Cardiac fibroblast (primary cell): ENCODE measurements at regions not wholly inside any gene's neighbourhood (a gene's known extent, or its start where the extent isn't known, plus 50 kb on each side); places are given as distances from the start of the nearest gene placed in this dataset.

Experiments used
- DNase-seq, 2 donors: peaks; one replicate each; pipeline versions ENCODE4 v3.0.0 to v3.0.0-alpha.2; 2010; ENCODE audit warnings: low read depth in 2 of 2
- H3K4me3 ChIP-seq, 2 donors: replicated peaks in 1 of 2; 1 replicate in 1 of 2; 2 replicates in 1 of 2; pipeline ENCODE4 v1.5.1; 2011; ENCODE audit warnings: low read depth in 2 of 2, low read length in 2 of 2, mild to moderate bottlenecking in 2 of 2, moderate library complexity in 1 of 2
- TF ChIP-seq, protein P1 (sequence below): IDR thresholded peaks from one replicate; pipeline ENCODE4 v1.5.1; 2011; ENCODE audit warnings: low read depth, mild to moderate bottlenecking, low read length, inconsistent platforms

GRCh38 chr2:234632527-234633391, 135.9 kb upstream of the ARL4C start:
- H3K4me3 ChIP-seq: no peak overlapping the region
- TF ChIP-seq, protein P1, sequence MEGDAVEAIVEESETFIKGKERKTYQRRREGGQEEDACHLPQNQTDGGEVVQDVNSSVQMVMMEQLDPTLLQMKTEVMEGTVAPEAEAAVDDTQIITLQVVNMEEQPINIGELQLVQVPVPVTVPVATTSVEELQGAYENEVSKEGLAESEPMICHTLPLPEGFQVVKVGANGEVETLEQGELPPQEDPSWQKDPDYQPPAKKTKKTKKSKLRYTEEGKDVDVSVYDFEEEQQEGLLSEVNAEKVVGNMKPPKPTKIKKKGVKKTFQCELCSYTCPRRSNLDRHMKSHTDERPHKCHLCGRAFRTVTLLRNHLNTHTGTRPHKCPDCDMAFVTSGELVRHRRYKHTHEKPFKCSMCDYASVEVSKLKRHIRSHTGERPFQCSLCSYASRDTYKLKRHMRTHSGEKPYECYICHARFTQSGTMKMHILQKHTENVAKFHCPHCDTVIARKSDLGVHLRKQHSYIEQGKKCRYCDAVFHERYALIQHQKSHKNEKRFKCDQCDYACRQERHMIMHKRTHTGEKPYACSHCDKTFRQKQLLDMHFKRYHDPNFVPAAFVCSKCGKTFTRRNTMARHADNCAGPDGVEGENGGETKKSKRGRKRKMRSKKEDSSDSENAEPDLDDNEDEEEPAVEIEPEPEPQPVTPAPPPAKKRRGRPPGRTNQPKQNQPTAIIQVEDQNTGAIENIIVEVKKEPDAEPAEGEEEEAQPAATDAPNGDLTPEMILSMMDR: no peak
- peak; percentile 51 to 61 for DNase-seq

GRCh38 chr2:234631646-234632514, 135.0 kb upstream of the ARL4C start:
- TF ChIP-seq, protein P1: no peak
- no peak overlapping the region for H3K4me3 ChIP-seq
- no peak for DNase-seq

GRCh38 chr2:234630801-234631261, 133.9 kb upstream of the ARL4C start:
- H3K4me3 ChIP-seq: no peak overlapping the region
- peak in 1 of 2 donors; percentile 17 for DNase-seq
- TF ChIP-seq, protein P1: no peak

GRCh38 chr2:234629596-234629995, 132.7 kb upstream of the ARL4C start:
- TF ChIP-seq, protein P1: no peak
- H3K4me3 ChIP-seq: no peak overlapping the region
- DNase-seq: no peak

- H3K4me3 ChIP-seq: no peak overlapping the region
- DNase-seq: no peak
- TF ChIP-seq, protein P1: no peak
These were observed 132.1 kb upstream of the ARL4C start for GRCh38 chr2:234628953-234629352.

DNA sequence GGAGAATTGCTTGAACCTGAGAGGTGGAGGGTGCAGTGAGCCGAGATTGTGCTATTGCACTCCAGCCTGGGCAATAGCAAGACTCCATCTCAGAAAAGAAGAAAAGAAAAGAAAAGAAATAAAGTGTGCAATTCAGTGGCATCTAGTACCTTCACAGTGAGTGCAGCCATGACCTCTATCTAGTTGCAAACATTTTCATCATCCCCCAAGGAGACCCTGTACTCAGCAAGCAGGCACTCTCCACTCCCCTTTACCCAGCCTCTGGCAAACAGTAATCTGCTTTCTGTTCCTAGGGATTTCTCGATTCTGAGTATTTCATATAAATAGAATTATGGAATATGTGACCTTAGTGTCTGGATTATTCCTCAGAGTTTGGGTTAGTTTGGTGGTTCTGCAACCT, 130.4 kb upstream of the ARL4C start:
- no peak overlapping the region for H3K4me3 ChIP-seq
- DNase-seq: no peak
- TF ChIP-seq, protein P1: no peak
